Mammary epithelial cell (primary cell): ENCODE measurements at regions not wholly inside any gene's neighbourhood (a gene's known extent, or its start where the extent isn't known, plus 50 kb on each side); places are given as distances from the start of the nearest gene placed in this dataset.

Experiments used
- EZH2 ChIP-seq: IDR thresholded peaks from 2 replicates; pipeline ENCODE4 v1.6.1; 2012; ENCODE audit warnings: low read length, inconsistent platforms, borderline replicate concordance
- TF ChIP-seq, protein P1 (sequence below), 2 donors: IDR thresholded peaks in 1 of 2; conservative IDR thresholded peaks in 1 of 2; 2 replicates each; pipeline ENCODE4 v1.5.1; 2011 to 2012; ENCODE audit warnings: inconsistent platforms in 2 of 2, low read length in 2 of 2, mild to moderate bottlenecking in 2 of 2, control low read depth in 1 of 2, low read depth in 1 of 2; ENCODE audit not compliant: insufficient read depth in 1 of 2; ENCODE audit errors: extremely low read depth in 1 of 2

DNA sequence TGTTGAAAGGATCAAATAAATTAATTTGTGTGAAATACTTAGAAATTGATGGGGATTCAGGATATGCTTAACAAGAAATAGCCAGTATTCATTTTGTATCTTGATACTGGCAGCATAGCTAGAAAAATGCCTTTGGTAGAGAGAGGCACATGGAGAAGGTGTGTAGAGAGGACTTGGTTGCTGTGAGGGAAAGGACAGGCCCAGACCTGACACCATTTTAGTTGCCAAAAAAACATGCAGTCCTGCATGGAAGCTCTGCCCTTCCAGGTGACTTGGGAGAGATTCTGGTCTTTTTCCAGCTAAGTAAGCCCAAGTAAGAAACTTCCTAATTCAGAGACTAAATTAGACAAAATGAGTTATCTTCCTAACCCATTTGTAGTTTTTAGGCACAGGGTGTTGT, 335.0 kb downstream of the RFC3 start:
- no peak for TF ChIP-seq EZH2
- TF ChIP-seq, protein P1, sequence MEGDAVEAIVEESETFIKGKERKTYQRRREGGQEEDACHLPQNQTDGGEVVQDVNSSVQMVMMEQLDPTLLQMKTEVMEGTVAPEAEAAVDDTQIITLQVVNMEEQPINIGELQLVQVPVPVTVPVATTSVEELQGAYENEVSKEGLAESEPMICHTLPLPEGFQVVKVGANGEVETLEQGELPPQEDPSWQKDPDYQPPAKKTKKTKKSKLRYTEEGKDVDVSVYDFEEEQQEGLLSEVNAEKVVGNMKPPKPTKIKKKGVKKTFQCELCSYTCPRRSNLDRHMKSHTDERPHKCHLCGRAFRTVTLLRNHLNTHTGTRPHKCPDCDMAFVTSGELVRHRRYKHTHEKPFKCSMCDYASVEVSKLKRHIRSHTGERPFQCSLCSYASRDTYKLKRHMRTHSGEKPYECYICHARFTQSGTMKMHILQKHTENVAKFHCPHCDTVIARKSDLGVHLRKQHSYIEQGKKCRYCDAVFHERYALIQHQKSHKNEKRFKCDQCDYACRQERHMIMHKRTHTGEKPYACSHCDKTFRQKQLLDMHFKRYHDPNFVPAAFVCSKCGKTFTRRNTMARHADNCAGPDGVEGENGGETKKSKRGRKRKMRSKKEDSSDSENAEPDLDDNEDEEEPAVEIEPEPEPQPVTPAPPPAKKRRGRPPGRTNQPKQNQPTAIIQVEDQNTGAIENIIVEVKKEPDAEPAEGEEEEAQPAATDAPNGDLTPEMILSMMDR (conservative IDR thresholded peaks at IDR 0.05 in 1 of 2, IDR thresholded peaks at IDR 0.05 in 1 of 2; ENCODE audit: extremely low read depth in 1 of 2, insufficient read depth in 1 of 2, low read depth in 1 of 2, low read length in 2 of 2): no peak
